K562 (cell line): ENCODE measurements at regions not wholly inside any gene's neighbourhood (a gene's known extent, or its start where the extent isn't known, plus 50 kb on each side); places are given as distances from the start of the nearest gene placed in this dataset.

Source experiments
- ATAC-seq: fragments of 200-7000 bp; cut with Tn5 transposase; 3 replicates; pipeline ENCODE4 v1.9.1; 2020; ENCODE audit warnings: moderate library complexity
- BruUV-seq: library from RNA; stranded (reverse); fragments of 400-500 nt; replicated peaks from 2 replicates; lab custom pipeline; 2021; lab: Mats Ljungman, UMichigan
- CTCF ChIA-PET: fragments of 300-600 bp; formaldehyde crosslinking; extraction: SDS; loops from one replicate; lab custom pipeline; 2021; ENCODE audit warnings: low intra/inter-chr PET ratio; lab: Yijun Ruan, JAX
- POLR2A ChIA-PET: fragments of 300-600, 350-650 bp; sonication (Branson Sonifier 250); formaldehyde crosslinking; extraction: SDS; loops from one replicate; lab custom pipeline; 2021; ENCODE audit warnings: antibody characterized with exemption, inconsistent platforms; lab: Yijun Ruan, JAX
- DNase-seq, 4 experiments: peaks; one replicate each; pipeline versions ENCODE4 v3.0.0 to v3.0.0-alpha.2; 2011 to 2018; ENCODE audit warnings: low spot score in 3 of 4, mixed read lengths in 3 of 4; ENCODE audit errors: extremely low read depth in 1 of 4
- FAIRE-seq: peaks from 2 replicates; lab custom pipeline; 2011; peaks lifted over from hg19 to GRCh38; lab: Jason Lieb, UNC
- H2AFZ ChIP-seq: 2 replicates; pipeline ENCODE4 v1.6.0; 2011; ENCODE audit warnings: low read depth, low read length, control low read depth, inconsistent platforms
- H3K27ac ChIP-seq: fragments of 200-600 bp; 3 replicates; pipeline ENCODE4 v1.8.0; 2011; ENCODE audit warnings: low read depth, mild to moderate bottlenecking, control low read depth, inconsistent platforms, low read length, moderate library complexity, mixed read lengths; ENCODE audit errors: extremely low read depth
- H3K27me3 ChIP-seq, 2 experiments: fragments of 300-600 bp in 1 of 2; 2 replicates in 1 of 2; 3 replicates in 1 of 2; pipeline versions ENCODE4 v1.6.0 to v1.8.0; 2011; ENCODE audit warnings: inconsistent platforms in 2 of 2, low read length in 2 of 2, mild to moderate bottlenecking in 1 of 2, mixed read lengths in 1 of 2, moderate library complexity in 1 of 2; ENCODE audit not compliant: control insufficient read depth in 2 of 2, insufficient read depth in 2 of 2
- H3K36me3 ChIP-seq: fragments of 300-600 bp; 3 replicates; pipeline ENCODE4 v1.8.0; 2011; ENCODE audit warnings: mild to moderate bottlenecking, low read length, inconsistent platforms; ENCODE audit not compliant: control insufficient read depth, insufficient read depth
- H3K4me1 ChIP-seq, 2 experiments: fragments of 200-600 bp in 1 of 2; replicated peaks in 1 of 2; 2 replicates in 1 of 2; 3 replicates in 1 of 2; pipeline versions ENCODE4 v1.5.1 to v1.8.0; 2011; ENCODE audit warnings: inconsistent platforms in 2 of 2, low read length in 2 of 2, mild to moderate bottlenecking in 1 of 2, mixed read lengths in 1 of 2, moderate library complexity in 1 of 2; ENCODE audit not compliant: control insufficient read depth in 2 of 2, insufficient read depth in 2 of 2
- H3K4me2 ChIP-seq: 2 replicates; pipeline ENCODE4 v1.6.1; 2011; ENCODE audit warnings: low read length, control low read depth, inconsistent platforms, mixed read lengths; ENCODE audit not compliant: insufficient read depth
- H3K4me3 ChIP-seq: fragments of 200-600 bp; sonication (generic), shearing (Covaris generic); 2 replicates; pipeline ENCODE4 v1.5.1; 2016; ENCODE audit warnings: control low read depth, inconsistent platforms
- H3K79me2 ChIP-seq: fragments of 200-600 bp; 3 replicates; pipeline ENCODE4 v1.8.0; 2011; ENCODE audit warnings: low read length, inconsistent platforms; ENCODE audit not compliant: control insufficient read depth, insufficient read depth
- H3K9ac ChIP-seq, 2 experiments: 2 replicates each; pipeline versions ENCODE4 v1.6.0 to v1.6.1; 2011; ENCODE audit warnings: low read depth in 2 of 2, low read length in 2 of 2, control low read depth in 1 of 2, inconsistent platforms in 1 of 2, mild to moderate bottlenecking in 1 of 2, mixed read lengths in 1 of 2; ENCODE audit not compliant: insufficient read depth in 1 of 2
- H3K9me1 ChIP-seq: one replicate; pipeline ENCODE4 v1.6.0; 2011; ENCODE audit warnings: inconsistent platforms, mild to moderate bottlenecking, low read length, moderate library complexity; ENCODE audit not compliant: control insufficient read depth, insufficient read depth
- H3K9me3 ChIP-seq: replicated peaks from 2 replicates; pipeline ENCODE4 v1.5.1; 2011; ENCODE audit warnings: low read depth, low read length, inconsistent platforms; ENCODE audit not compliant: control insufficient read depth, insufficient read depth
- H4K20me1 ChIP-seq: replicated peaks from 2 replicates; pipeline ENCODE4 v1.6.1; 2011; ENCODE audit warnings: low read length, inconsistent platforms, mixed read lengths; ENCODE audit not compliant: control insufficient read depth, insufficient read depth
- ATF2 ChIP-seq: sonication (generic); formaldehyde crosslinking; IDR thresholded peaks from 2 replicates; pipeline ENCODE4 v1.8.1; 2022; ENCODE audit warnings: missing genetic modification reagents
- FOXP1 ChIP-seq: sonication (generic); formaldehyde crosslinking; IDR thresholded peaks from 2 replicates; pipeline ENCODE4 v1.8.0; 2022; ENCODE audit warnings: mild to moderate bottlenecking, missing genetic modification reagents
- KDM1A ChIP-seq, 2 experiments: fragments of 450-650 bp; IDR thresholded peaks; 2 replicates each; pipeline ENCODE4 v1.6.1; 2016; ENCODE audit warnings: mild to moderate bottlenecking in 2 of 2
- MXI1 ChIP-seq: IDR thresholded peaks from 2 replicates; pipeline ENCODE4 v1.6.1; 2011; ENCODE audit warnings: low read depth, mild to moderate bottlenecking, improper control_type of control experiment, low read length
- MYNN ChIP-seq, 2 experiments: sonication (generic); formaldehyde crosslinking in 1 of 2; IDR thresholded peaks; 2 replicates each; pipeline versions ENCODE4 v1.5.0 to v1.6.1; 2016 to 2020; ENCODE audit warnings: antibody characterized with exemption in 1 of 2, missing genetic modification reagents in 1 of 2
- RBBP5 ChIP-seq: fragments of 200-600 bp; sonication (generic); IDR thresholded peaks from 2 replicates; pipeline ENCODE4 v1.6.1; 2012; ENCODE audit warnings: borderline replicate concordance, mild to moderate bottlenecking, low read length, control low read depth, inconsistent platforms; ENCODE audit not compliant: insufficient read depth, poor library complexity, severe bottlenecking
- SMARCE1 ChIP-seq: fragments of 450-650 bp; IDR thresholded peaks from 2 replicates; pipeline ENCODE4 v1.7.1; 2016; ENCODE audit warnings: mild to moderate bottlenecking
- TRIM25 ChIP-seq: fragments of 450-650 bp; IDR thresholded peaks from 2 replicates; pipeline ENCODE4 v1.7.0; 2016; ENCODE audit warnings: borderline replicate concordance
- TSC22D4 ChIP-seq: fragments of 450-650 bp; IDR thresholded peaks from 2 replicates; pipeline ENCODE4 v1.6.1; 2016; ENCODE audit warnings: missing genetic modification characterization, missing biosample characterization, control low read depth
- ZFP30 ChIP-seq: fragments of 250-450 bp; sonication (Bioruptor Pico); IDR thresholded peaks from 2 replicates; pipeline ENCODE4 v1.8.0; 2022; ENCODE audit warnings: moderate library complexity, mild to moderate bottlenecking, inconsistent platforms, borderline replicate concordance
- ZNF253 ChIP-seq: fragments of 250-450 bp; sonication (Bioruptor Pico); conservative IDR thresholded peaks from 2 replicates; pipeline ENCODE4 v1.6.1; 2021; ENCODE audit warnings: mild to moderate bottlenecking
- ZNF282 ChIP-seq: sonication (generic); formaldehyde crosslinking; IDR thresholded peaks from 2 replicates; pipeline ENCODE4 v1.8.1; 2023; ENCODE audit warnings: missing genetic modification reagents
- ZNF644 ChIP-seq: fragments of 200-800 bp; sonication (Bioruptor generic); IDR thresholded peaks from 2 replicates; pipeline ENCODE4 v1.6.1; 2016; ENCODE audit warnings: low read depth, missing genetic modification characterization, missing compliant biosample characterization
- WGBS: fragments of 100-300 bp; shearing (Covaris generic); methylation state at CpG from one replicate; pipeline ENCODE4 v1.1.6; 2016; ENCODE audit warnings: low coverage, mixed read lengths; ENCODE audit not compliant: insufficient coverage; ENCODE audit errors: missing lambda C conversion rate; 5-methylcytosine and 5-hydroxymethylcytosine counted together
- in situ Hi-C: fragments of 300-500 bp; cut with MboI; formaldehyde crosslinking; loops from 4 replicates; pipeline ENCODE4 v1.15.0; 2018; ENCODE audit warnings: inconsistent platforms, mixed read lengths
- intact Hi-C: fragments of 100-400 bp; cut with micrococcal nuclease; formaldehyde crosslinking; loops from 2 replicates; pipeline ENCODE4 v1.14.2; 2022
- TF ChIP-seq, protein P1 (sequence below): fragments of 450-650 bp; IDR thresholded peaks from 2 replicates; pipeline ENCODE4 v1.6.1; 2016; ENCODE audit warnings: borderline replicate concordance

DNA sequence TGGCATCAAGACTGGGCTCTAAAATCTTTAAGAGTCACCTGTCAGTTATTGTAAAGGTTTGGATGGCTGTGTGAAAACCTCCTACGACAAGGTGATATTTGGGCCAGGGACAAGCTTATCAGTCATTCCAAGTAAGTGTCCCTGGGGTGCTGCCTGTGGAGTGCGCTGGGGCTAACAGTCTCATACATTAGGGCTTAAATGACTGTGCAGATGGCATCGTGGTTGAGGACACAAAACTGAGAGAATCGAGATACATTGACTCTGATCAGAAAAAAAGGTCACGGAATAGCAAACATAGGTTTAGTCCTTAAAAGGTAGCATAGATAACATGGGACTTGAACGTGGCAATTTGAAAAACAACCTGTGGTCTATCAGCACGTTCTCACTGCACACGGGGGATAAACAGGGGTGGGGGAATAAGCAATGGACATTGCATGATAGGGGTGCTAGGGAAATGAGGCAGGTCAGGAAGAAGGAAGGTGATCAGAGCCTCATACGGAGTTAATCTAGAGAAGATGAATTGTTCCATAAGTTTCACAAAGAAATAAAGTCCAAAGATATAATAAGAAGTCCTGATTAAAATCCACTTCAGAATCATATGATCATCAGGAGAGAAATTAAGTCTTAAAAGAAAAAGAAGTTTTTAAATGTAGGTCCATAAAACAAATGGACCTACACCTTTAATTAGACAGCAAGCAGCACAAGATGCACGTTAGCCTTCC, 100.3 kb downstream of the DAD1 start:
- no peak overlapping the region for H3K4me2 ChIP-seq
- H3K27ac ChIP-seq = no peak overlapping the region
- H3K79me2 ChIP-seq = no peaks in the 10 kb centered on the region
- no peaks in the 10 kb centered on the region for H3K9me1 ChIP-seq
- TF ChIP-seq KDM1A (IDR thresholded peaks at IDR 0.05) (no peak), FOXP1 (CRISPR knock-in tag) (no peak), TRIM25 (no peak), MYNN (IDR thresholded peaks at IDR 0.05) (no peak), MYNN (CRISPR knock-in tag; IDR thresholded peaks at IDR 0.05) (no peak), ZNF253 (CRISPR knock-in tag) (no peak), ZNF644 (tag) (no peak), MXI1 (no peak), ATF2 (CRISPR knock-in tag) (no peak), ZFP30 (CRISPR knock-in tag) (no peak), SMARCE1 (no peak), TSC22D4 (tag) (no peak), RBBP5 (no peak), ZNF282 (CRISPR knock-in tag) (no peak)
- TF ChIP-seq, protein P1, sequence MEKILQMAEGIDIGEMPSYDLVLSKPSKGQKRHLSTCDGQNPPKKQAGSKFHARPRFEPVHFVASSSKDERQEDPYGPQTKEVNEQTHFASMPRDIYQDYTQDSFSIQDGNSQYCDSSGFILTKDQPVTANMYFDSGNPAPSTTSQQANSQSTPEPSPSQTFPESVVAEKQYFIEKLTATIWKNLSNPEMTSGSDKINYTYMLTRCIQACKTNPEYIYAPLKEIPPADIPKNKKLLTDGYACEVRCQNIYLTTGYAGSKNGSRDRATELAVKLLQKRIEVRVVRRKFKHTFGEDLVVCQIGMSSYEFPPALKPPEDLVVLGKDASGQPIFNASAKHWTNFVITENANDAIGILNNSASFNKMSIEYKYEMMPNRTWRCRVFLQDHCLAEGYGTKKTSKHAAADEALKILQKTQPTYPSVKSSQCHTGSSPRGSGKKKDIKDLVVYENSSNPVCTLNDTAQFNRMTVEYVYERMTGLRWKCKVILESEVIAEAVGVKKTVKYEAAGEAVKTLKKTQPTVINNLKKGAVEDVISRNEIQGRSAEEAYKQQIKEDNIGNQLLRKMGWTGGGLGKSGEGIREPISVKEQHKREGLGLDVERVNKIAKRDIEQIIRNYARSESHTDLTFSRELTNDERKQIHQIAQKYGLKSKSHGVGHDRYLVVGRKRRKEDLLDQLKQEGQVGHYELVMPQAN = no peak
- FAIRE-seq = no peak
- H3K9ac ChIP-seq = no peak overlapping the region
- intact Hi-C loops (no loop called here), in situ Hi-C loops (no loop called here)
- no TSS peak for BruUV-seq
- H3K36me3 ChIP-seq = no peaks in the 10 kb centered on the region
- DNase-seq = no peak
- ChIA-PET POLR2A (interaction anchor here (1.6 kb wide), 1 partner anchor 10 kb away, joined by 4 read pairs; no protein-coding TSS in a partner anchor), CTCF (no interaction called here)
- WGBS = under 1% methylated on average over 9 of the region's 10 CpGs
- no peaks in the 10 kb centered on the region for H3K9me3 ChIP-seq
- ATAC-seq = no peak
- peaks cover 14 to 26% of the 10 kb centered on the region in 2 experiments for H3K27me3 ChIP-seq
- H2AFZ ChIP-seq = no peak overlapping the region
- H4K20me1 ChIP-seq = no peaks in the 10 kb centered on the region
- no peak overlapping the region for H3K4me3 ChIP-seq
- H3K4me1 ChIP-seq = no peaks in the 10 kb centered on the region
